ENCODE measurements at regions not wholly inside any gene's neighbourhood (a gene's known extent, or its start where the extent isn't known, plus 50 kb on each side); places are given as distances from the start of the nearest gene placed in this dataset.

GRCh38 chr19:28899703-28900102 lies 313.2 kb downstream of the UQCRFS1 start:
- no peak for TF ChIP-seq CTCF (IDR thresholded peaks at IDR 0.05; ENCODE audit: low read depth, low read length)
- H3K4me3 ChIP-seq (replicated peaks in 1 of 2; ENCODE audit: low read depth in 2 of 2, low read length in 2 of 2), result no peak overlapping the region
- DNase-seq (ENCODE audit: low read depth in 2 of 2), result no peak

DNA sequence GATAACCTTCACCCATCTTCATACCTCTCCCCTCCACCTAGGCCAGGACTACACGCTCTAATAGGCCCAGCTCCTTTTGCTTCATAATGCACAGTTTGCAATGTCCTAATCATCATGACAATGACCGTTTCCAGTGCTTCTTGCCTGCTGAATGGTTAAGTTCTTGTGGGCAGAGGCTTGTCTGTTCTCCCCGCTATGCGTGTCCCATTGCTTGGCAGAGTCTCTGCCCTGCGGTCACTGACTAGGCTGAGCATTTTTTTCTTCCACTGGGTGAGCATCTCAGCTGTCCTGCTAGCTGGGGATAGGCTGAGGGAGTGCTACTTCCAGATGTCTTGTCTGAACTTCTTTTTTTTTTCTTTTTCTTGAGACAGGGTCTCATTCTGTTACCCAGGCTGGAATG lies 314.7 kb downstream of the UQCRFS1 start:
- TF ChIP-seq CTCF (IDR thresholded peaks at IDR 0.05; ENCODE audit: low read depth, low read length), result no peak
- H3K4me3 ChIP-seq (replicated peaks in 1 of 2; ENCODE audit: low read depth in 2 of 2, low read length in 2 of 2), result no peak overlapping the region
- no peak for DNase-seq (ENCODE audit: low read depth in 2 of 2)

GRCh38 chr19:28889941-28890670 lies 322.8 kb downstream of the UQCRFS1 start:
- H3K4me3 ChIP-seq (replicated peaks in 1 of 2; ENCODE audit: low read depth in 2 of 2, low read length in 2 of 2), result no peak overlapping the region
- no peak for TF ChIP-seq CTCF (IDR thresholded peaks at IDR 0.05; ENCODE audit: low read depth, low read length)
- no peak for DNase-seq (ENCODE audit: low read depth in 2 of 2)

DNA sequence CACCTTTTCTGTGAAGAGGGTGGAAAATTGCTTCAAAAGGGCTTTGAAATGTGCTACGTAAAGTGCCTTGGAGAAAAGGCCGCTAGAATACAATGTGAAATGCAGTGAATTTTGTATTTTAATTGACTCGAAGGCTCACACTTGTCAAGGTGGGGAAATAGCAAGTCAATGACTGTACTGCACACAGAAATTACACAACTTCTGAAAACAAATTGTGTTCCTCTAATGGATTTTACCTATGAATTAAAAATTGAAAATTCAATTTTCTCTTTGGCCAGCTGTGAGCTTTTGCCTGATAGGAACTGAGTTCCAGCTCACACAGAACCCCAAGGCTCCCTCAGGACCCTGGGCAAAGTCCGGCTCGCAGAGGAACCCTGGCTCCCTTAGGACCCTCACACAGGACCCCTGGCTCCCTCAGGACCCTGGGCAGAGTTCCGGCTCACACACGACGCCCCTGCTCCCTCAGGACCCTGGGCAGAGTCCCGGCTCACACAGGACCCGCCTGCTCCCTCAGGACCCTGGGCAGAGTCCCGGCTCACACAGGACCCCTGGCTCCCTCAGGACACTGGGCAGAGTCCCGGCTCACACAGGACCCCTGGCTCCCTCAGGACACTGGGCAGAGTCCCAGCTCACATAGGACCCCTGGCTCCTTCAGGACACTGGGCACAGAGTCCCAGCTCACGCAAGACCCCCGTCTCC lies 324.9 kb downstream of the UQCRFS1 start:
- no peak for TF ChIP-seq CTCF (IDR thresholded peaks at IDR 0.05; ENCODE audit: low read depth, low read length)
- no peak overlapping the region for H3K4me3 ChIP-seq (replicated peaks in 1 of 2; ENCODE audit: low read depth in 2 of 2, low read length in 2 of 2)
- no peak for DNase-seq (ENCODE audit: low read depth in 2 of 2)

GRCh38 chr19:28886708-28887107 lies 326.2 kb downstream of the UQCRFS1 start:
- DNase-seq (ENCODE audit: low read depth in 2 of 2), result no peak
- H3K4me3 ChIP-seq (replicated peaks in 1 of 2; ENCODE audit: low read depth in 2 of 2, low read length in 2 of 2), result no peak overlapping the region
- TF ChIP-seq CTCF (IDR thresholded peaks at IDR 0.05; ENCODE audit: low read depth, low read length), result no peak

DNA sequence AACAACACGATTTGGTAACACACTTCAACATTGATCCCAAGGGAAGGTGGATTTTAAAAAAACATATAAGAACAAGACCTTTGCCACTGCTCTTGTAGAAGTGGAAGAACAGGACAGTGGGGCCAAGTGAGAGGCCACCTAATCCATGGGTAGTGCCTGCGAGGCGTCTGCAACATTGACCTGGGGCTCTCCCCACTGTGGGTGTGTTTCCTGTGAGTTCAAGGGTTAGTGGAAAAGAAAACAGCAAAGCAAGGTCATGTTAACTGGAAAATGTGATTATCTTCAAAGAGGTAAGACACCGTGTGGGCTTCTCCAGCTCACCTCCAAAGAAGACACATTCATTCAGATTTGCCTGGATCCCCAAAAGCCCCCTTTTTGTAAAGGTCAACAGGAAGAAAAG lies 327.0 kb downstream of the UQCRFS1 start:
- no peak for DNase-seq (ENCODE audit: low read depth in 2 of 2)
- TF ChIP-seq CTCF (IDR thresholded peaks at IDR 0.05; ENCODE audit: low read depth, low read length), result no peak
- H3K4me3 ChIP-seq (replicated peaks in 1 of 2; ENCODE audit: low read depth in 2 of 2, low read length in 2 of 2), result no peak overlapping the region

Measured in cardiac fibroblast (primary cell).